ENCODE measurements at regions not wholly inside any gene's neighbourhood (a gene's known extent, or its start where the extent isn't known, plus 50 kb on each side); places are given as distances from the start of the nearest gene placed in this dataset.

GRCh38 chr10:9926003-9926402, 1091.7 kb upstream of the CELF2 start:
- intact Hi-C loops (cut with micrococcal nuclease), result no loop called here
- RAD21 ChIA-PET (ENCODE audit: low non-redundant PET in 1 of 2, low total read pairs in 2 of 2, uncharacterized antibody in 2 of 2, unreplicated experiment in 2 of 2), result no interaction called here
- no TSS peak for BruUV-seq (replicated peaks)

GRCh38 chr10:9926881-9927280, 1090.8 kb upstream of the CELF2 start:
- Histone ChIP-seq H3K27me3 (ENCODE audit: insufficient read depth, low read length) (no peaks in the 10 kb centered on the region), H3K27ac (ENCODE audit: low read depth, low read length) (no peak overlapping the region), H4K20me1 (ENCODE audit: insufficient read depth) (no peaks in the 10 kb centered on the region), H3K4me2 (ENCODE audit: low read length) (no peak overlapping the region), H3K4me1 (ENCODE audit: control insufficient read depth in 1 of 2, insufficient read depth in 2 of 2, low read length in 2 of 2) (no peaks in the 10 kb centered on the region), H3K36me3 (ENCODE audit: control insufficient read depth in 1 of 2, insufficient read depth in 2 of 2, low read length in 2 of 2) (no peaks in the 10 kb centered on the region), H3K9me3 (ENCODE audit: control insufficient read depth in 1 of 2, insufficient read depth in 1 of 2, low read depth in 1 of 2, low read length in 2 of 2) (peaks cover 10 to 33% of the 10 kb centered on the region in 2 experiments; a peak in 2 of 4 replicates), H3K4me3 (replicated peaks in 1 of 2; ENCODE audit: low read depth in 1 of 2, low read length in 2 of 2) (no peak overlapping the region), H3K9me2 (ENCODE audit: insufficient read depth) (no peaks in the 10 kb centered on the region), H2AFZ (ENCODE audit: low read depth, low read length, poor library complexity, severe bottlenecking) (no peak overlapping the region), H3K9ac (ENCODE audit: low read length) (no peak overlapping the region), H3K79me2 (ENCODE audit: insufficient read depth, low read length) (no peaks in the 10 kb centered on the region)
- RAD21 ChIA-PET (ENCODE audit: low non-redundant PET in 1 of 2, low total read pairs in 2 of 2, uncharacterized antibody in 2 of 2, unreplicated experiment in 2 of 2), result no interaction called here
- CTCF ChIA-PET, result no interaction called here
- POLR2A ChIA-PET, result no interaction called here
- ATAC-seq (no peak), DNase-seq (ENCODE audit: low read depth, low spot score) (no peak)
- intact Hi-C loops (cut with micrococcal nuclease), result no loop called here
- BruUV-seq (replicated peaks), result no TSS peak
- TF ChIP-seq EGR1 (IDR thresholded peaks at IDR 0.05; ENCODE audit: low read depth) (no peak), EZH2 (IDR thresholded peaks at IDR 0.05) (no peak), YY1 (IDR thresholded peaks at IDR 0.05; ENCODE audit: extremely low read depth, insufficient replicate concordance, low read depth, low read length) (no peak), CTCF (IDR thresholded peaks at IDR 0.05 in 2 of 3, conservative IDR thresholded peaks at IDR 0.05 in 1 of 3; ENCODE audit: borderline replicate concordance in 1 of 3, insufficient read depth in 1 of 3, low read depth in 2 of 3, low read length in 2 of 3) (no peak), CBX3 (IDR thresholded peaks at IDR 0.05; ENCODE audit: low read depth) (no peak), ZBTB33 (IDR thresholded peaks at IDR 0.05; ENCODE audit: extremely low read depth, insufficient replicate concordance, low read length) (no peak), ELF1 (IDR thresholded peaks at IDR 0.05; ENCODE audit: borderline replicate concordance, low read depth) (no peak)

More at GRCh38 chr10:9926003-9926402, 1091.7 kb upstream of the CELF2 start:
- ATAC-seq, result no peak
- Histone ChIP-seq H3K27me3 (ENCODE audit: insufficient read depth, low read length) (no peaks in the 10 kb centered on the region), H4K20me1 (ENCODE audit: insufficient read depth) (no peaks in the 10 kb centered on the region), H3K4me3 (replicated peaks in 1 of 2; ENCODE audit: low read depth in 1 of 2, low read length in 2 of 2) (no peak overlapping the region), H3K36me3 (ENCODE audit: control insufficient read depth in 1 of 2, insufficient read depth in 2 of 2, low read length in 2 of 2) (no peaks in the 10 kb centered on the region), H3K79me2 (ENCODE audit: insufficient read depth, low read length) (no peaks in the 10 kb centered on the region), H3K27ac (ENCODE audit: low read depth, low read length) (no peak overlapping the region), H3K4me2 (ENCODE audit: low read length) (no peak overlapping the region), H3K9ac (ENCODE audit: low read length) (no peak overlapping the region), H3K4me1 (ENCODE audit: control insufficient read depth in 1 of 2, insufficient read depth in 2 of 2, low read length in 2 of 2) (no peaks in the 10 kb centered on the region), H3K9me2 (ENCODE audit: insufficient read depth) (no peaks in the 10 kb centered on the region), H2AFZ (ENCODE audit: low read depth, low read length, poor library complexity, severe bottlenecking) (no peak overlapping the region), H3K9me3 (ENCODE audit: control insufficient read depth in 1 of 2, insufficient read depth in 1 of 2, low read depth in 1 of 2, low read length in 2 of 2) (peaks cover 10 to 38% of the 10 kb centered on the region in 2 experiments; a peak in 2 of 4 replicates)
- TF ChIP-seq CEBPB (IDR thresholded peaks at IDR 0.05; ENCODE audit: low read depth) (no peak), JUND (IDR thresholded peaks at IDR 0.05) (no peak), SIN3A (IDR thresholded peaks at IDR 0.05; ENCODE audit: low read depth) (no peak), FOSL1 (IDR thresholded peaks at IDR 0.05; ENCODE audit: low read depth) (no peak), YY1 (IDR thresholded peaks at IDR 0.05; ENCODE audit: extremely low read depth, insufficient replicate concordance, low read depth, low read length) (no peak), CTCF (IDR thresholded peaks at IDR 0.05 in 2 of 3, conservative IDR thresholded peaks at IDR 0.05 in 1 of 3; ENCODE audit: borderline replicate concordance in 1 of 3, insufficient read depth in 1 of 3, low read depth in 2 of 3, low read length in 2 of 3) (no peak), POLR2A (IDR thresholded peaks at IDR 0.05; ENCODE audit: borderline replicate concordance, extremely low read depth, insufficient read depth, insufficient read length) (no peak), EZH2 (IDR thresholded peaks at IDR 0.05) (no peak), SRF (IDR thresholded peaks at IDR 0.05; ENCODE audit: low read depth) (no peak)
- CTCF ChIA-PET, result no interaction called here
- POLR2A ChIA-PET, result no interaction called here
- no peak for DNase-seq (ENCODE audit: low read depth, low spot score)

Measured in HCT116 (cell line).